SK-N-SH (cell line): ENCODE measurements at regions not wholly inside any gene's neighbourhood (a gene's known extent, or its start where the extent isn't known, plus 50 kb on each side); places are given as distances from the start of the nearest gene placed in this dataset.

Experiments
- CTCF ChIA-PET: fragments of 300-600, 350-600 bp; formaldehyde crosslinking; extraction: SDS; loops from one replicate; lab custom pipeline; 2021; lab: Yijun Ruan, JAX
- POLR2A ChIA-PET: fragments of 350-600 bp; sonication (Branson Sonifier 250); formaldehyde crosslinking; extraction: SDS; loops from one replicate; lab custom pipeline; 2020; ENCODE audit warnings: antibody characterized with exemption, inconsistent platforms; lab: Yijun Ruan, JAX
- DNase-seq: peaks from one replicate; pipeline ENCODE4 v3.0.0; 2012
- H2AFZ ChIP-seq: fragments of 200-600 bp; sonication (generic); 2 replicates; pipeline ENCODE4 v1.8.1; 2016; ENCODE audit warnings: antibody characterized with exemption, mild to moderate bottlenecking, low read depth
- H3F3A ChIP-seq: fragments of 200-600 bp; sonication (generic); replicated peaks from 2 replicates; pipeline ENCODE3; 2016; ENCODE audit warnings: antibody characterized with exemption, mild to moderate bottlenecking; ENCODE audit not compliant: insufficient read depth
- H3K27ac ChIP-seq, 2 experiments: fragments of 200-500 bp in 1 of 2; fragments of 200-600 bp in 1 of 2; sonication (Bioruptor generic) in 1 of 2; sonication (generic), shearing (Covaris generic) in 1 of 2; 2 replicates each; pipeline versions ENCODE4 v1.5.1 to v1.6.1; 2014 to 2016; ENCODE audit warnings: low read depth in 2 of 2, inconsistent platforms in 1 of 2, low read length in 1 of 2, mild to moderate bottlenecking in 1 of 2, mixed read lengths in 1 of 2
- H3K27me3 ChIP-seq: fragments of 200-600 bp; sonication (generic), shearing (Covaris generic); 2 replicates; pipeline ENCODE4 v1.6.1; 2016; ENCODE audit warnings: mixed run types; ENCODE audit not compliant: insufficient read depth
- H3K36me3 ChIP-seq, 2 experiments: fragments of 200-500 bp in 1 of 2; fragments of 200-600 bp in 1 of 2; sonication (Bioruptor generic) in 1 of 2; sonication (generic) in 1 of 2; replicated peaks in 1 of 2; 2 replicates each; pipeline versions ENCODE3 to v1.5.1; 2014 to 2016; ENCODE audit warnings: low read length in 1 of 2, mild to moderate bottlenecking in 1 of 2; ENCODE audit not compliant: insufficient read depth in 2 of 2, control insufficient read depth in 1 of 2
- H3K4me1 ChIP-seq, 2 experiments: fragments of 200-500 bp in 1 of 2; fragments of 200-600 bp in 1 of 2; sonication (Bioruptor generic) in 1 of 2; sonication (generic), shearing (Covaris generic) in 1 of 2; 2 replicates each; pipeline versions ENCODE4 v1.5.1 to v1.6.1; 2014 to 2016; ENCODE audit warnings: low read depth in 1 of 2, low read length in 1 of 2, mixed run types in 1 of 2; ENCODE audit not compliant: insufficient read depth in 2 of 2, control insufficient read depth in 1 of 2
- H3K4me2 ChIP-seq: fragments of 200-600 bp; sonication (generic), shearing (Covaris generic); 2 replicates; pipeline ENCODE4 v1.6.1; 2017; ENCODE audit warnings: mixed run types
- H3K4me3 ChIP-seq, 2 experiments: fragments of 200-500 bp in 1 of 2; fragments of 200-600 bp in 1 of 2; sonication (Bioruptor generic) in 1 of 2; sonication (generic), shearing (Covaris generic) in 1 of 2; 2 replicates each; pipeline versions ENCODE4 v1.5.1 to v1.8.1; 2014 to 2016; ENCODE audit warnings: low read depth in 2 of 2, inconsistent platforms in 1 of 2, low read length in 1 of 2, mild to moderate bottlenecking in 1 of 2, mixed read lengths in 1 of 2, moderate library complexity in 1 of 2
- H3K79me2 ChIP-seq: fragments of 200-600 bp; sonication (generic); 2 replicates; pipeline ENCODE4 v1.8.1; 2017; ENCODE audit warnings: mild to moderate bottlenecking; ENCODE audit not compliant: insufficient read depth
- H3K9ac ChIP-seq: fragments of 200-600 bp; sonication (generic); 2 replicates; pipeline ENCODE4 v1.6.1; 2017; ENCODE audit warnings: mixed run types
- H3K9me2 ChIP-seq: fragments of 200-600 bp; sonication (generic); 2 replicates; pipeline ENCODE4 v1.6.1; 2017; ENCODE audit warnings: mixed run types
- H3K9me3 ChIP-seq: fragments of 200-600 bp; sonication (generic); 2 replicates; pipeline ENCODE4 v1.6.1; 2017; ENCODE audit warnings: mixed run types, mild to moderate bottlenecking, moderate library complexity
- H4K20me1 ChIP-seq: fragments of 200-600 bp; sonication (generic); 2 replicates; pipeline ENCODE4 v1.6.1; 2017; ENCODE audit warnings: mild to moderate bottlenecking, mixed run types; ENCODE audit not compliant: insufficient read depth
- CTCF ChIP-seq: fragments of 200-600 bp; sonication (generic); IDR thresholded peaks from 2 replicates; pipeline ENCODE4 v1.6.1; 2017; ENCODE audit warnings: antibody characterized with exemption, mild to moderate bottlenecking, moderate library complexity
- ELF1 ChIP-seq: IDR thresholded peaks from 2 replicates; pipeline ENCODE4 v1.4.0; 2012
- EP300 ChIP-seq, 2 experiments: IDR thresholded peaks; 2 replicates each; pipeline versions ENCODE4 v1.4.0 to v1.6.1; 2012; ENCODE audit warnings: borderline replicate concordance in 1 of 2, low read depth in 1 of 2, low read length in 1 of 2
- EZH2phosphoT487 ChIP-seq: fragments of 200-600 bp; sonication (generic); IDR thresholded peaks from 2 replicates; pipeline ENCODE4 v1.6.1; 2017; ENCODE audit warnings: low read depth, mixed run types, mild to moderate bottlenecking, antibody characterized with exemption, moderate library complexity, borderline replicate concordance
- FOSL2 ChIP-seq: IDR thresholded peaks from 2 replicates; pipeline ENCODE4 v1.4.0; 2012; ENCODE audit warnings: low read depth, mild to moderate bottlenecking, moderate library complexity, borderline replicate concordance
- FOXJ3 ChIP-seq: sonication (generic); formaldehyde crosslinking; IDR thresholded peaks from 2 replicates; pipeline ENCODE4 v1.5.1; 2020; ENCODE audit warnings: mild to moderate bottlenecking, missing genetic modification reagents
- IRF3 ChIP-seq: fragments of 150-350 bp; IDR thresholded peaks from 2 replicates; pipeline ENCODE4 v1.6.1; 2016; ENCODE audit warnings: mild to moderate bottlenecking, low read depth, low read length
- MAX ChIP-seq: IDR thresholded peaks from 2 replicates; pipeline ENCODE4 v1.4.0; 2012; ENCODE audit warnings: low read depth
- NRF1 ChIP-seq: IDR thresholded peaks from 2 replicates; pipeline ENCODE4 v1.6.1; 2012; ENCODE audit warnings: low read depth, mild to moderate bottlenecking, low read length
- POLR2AphosphoS5 ChIP-seq: IDR thresholded peaks from 2 replicates; pipeline ENCODE4 v1.6.1; 2012; ENCODE audit warnings: low read depth, low read length
- RAD21 ChIP-seq: IDR thresholded peaks from 2 replicates; pipeline ENCODE4 v1.6.1; 2012; ENCODE audit warnings: mild to moderate bottlenecking, low read length
- RCOR1 ChIP-seq: fragments of 150-350 bp; IDR thresholded peaks from 2 replicates; pipeline ENCODE4 v1.6.1; 2017; ENCODE audit warnings: antibody characterized with exemption, low read length
- REST ChIP-seq: IDR thresholded peaks from 2 replicates; pipeline ENCODE4 v1.6.1; 2012; ENCODE audit warnings: mild to moderate bottlenecking, low read depth, low read length, moderate library complexity
- RFX5 ChIP-seq: IDR thresholded peaks from 2 replicates; pipeline ENCODE4 v1.6.1; 2012; ENCODE audit warnings: mild to moderate bottlenecking, improper control_type of control experiment, low read length
- TAF1 ChIP-seq: IDR thresholded peaks from 2 replicates; pipeline ENCODE4 v1.6.1; 2012; ENCODE audit warnings: low read depth, mild to moderate bottlenecking, low read length, moderate library complexity, borderline replicate concordance
- ZBTB33 ChIP-seq: IDR thresholded peaks from 2 replicates; pipeline ENCODE4 v1.4.0; 2012; ENCODE audit warnings: low read depth, borderline replicate concordance
- WGBS: methylation state at CpG from one replicate; pipeline ENCODE4 v1.1.6; 2017; ENCODE audit warnings: low lambda C conversion rate; 5-methylcytosine and 5-hydroxymethylcytosine counted together

- TF ChIP-seq IRF3 (no peak), EP300 (IDR thresholded peaks at IDR 0.05; ENCODE audit: borderline replicate concordance in 1 of 2, low read depth in 1 of 2, low read length in 1 of 2) (no peak), MAX (no peak), RAD21 (no peak), ELF1 (no peak), RCOR1 (no peak), FOSL2 (no peak), EZH2phosphoT487 (no peak), TAF1 (no peak)
- H3K4me3 ChIP-seq: no peak overlapping the region
- H3K36me3 ChIP-seq: no peaks in the 10 kb centered on the region
- peak overlapping the region in 1 of 2 experiments; percentile 53; a peak in 2 of 4 replicates for H3K27ac ChIP-seq
- no peaks in the 10 kb centered on the region for H3K27me3 ChIP-seq
- POLR2A ChIA-PET: no interaction called here
- no peaks in the 10 kb centered on the region for H3K9me2 ChIP-seq
- H3F3A ChIP-seq: peaks cover 14% of the 10 kb centered on the region
- no peaks in the 10 kb centered on the region for H3K9me3 ChIP-seq
- no peaks in the 10 kb centered on the region for H4K20me1 ChIP-seq
- DNase-seq: no peak
- no peak overlapping the region; the same call in 1 of the 2 replicates for H3K9ac ChIP-seq
- H3K4me2 ChIP-seq: peak overlapping the region; percentile 9; the same call in 1 of the 2 replicates
- H2AFZ ChIP-seq: peak overlapping the region; percentile 54
- CTCF ChIA-PET: interaction anchor here (1.0 to 2.4 kb wide), 3 partner anchors 53 to 62 kb away, joined by 3 to 12 read pairs (median 3); no protein-coding TSS in a partner anchor
- WGBS: 84% methylated on average over 7 of the region's 19 CpGs
- peaks cover 0 to 13% of the 10 kb centered on the region in 2 experiments; a peak in 1 of 4 replicates for H3K4me1 ChIP-seq
- no peaks in the 10 kb centered on the region for H3K79me2 ChIP-seq
These were observed 86.0 kb upstream of the PFKP start for GRCh38 chr10:2981361-2981801.

- Histone ChIP-seq H3K4me2 (peak overlapping the region; percentile 9; the same call in 1 of the 2 replicates), H3F3A (peaks cover 14% of the 10 kb centered on the region), H3K27me3 (no peaks in the 10 kb centered on the region), H2AFZ (peak overlapping the region; percentile 54), H3K9me3 (no peaks in the 10 kb centered on the region), H4K20me1 (no peaks in the 10 kb centered on the region), H3K9ac (peak overlapping the region; percentile 40; the same call in 1 of the 2 replicates), H3K79me2 (no peaks in the 10 kb centered on the region), H3K4me3 (no peak overlapping the region), H3K27ac (peak overlapping the region in 1 of 2 experiments; percentile 53; a peak in 2 of 4 replicates), H3K4me1 (peaks cover 0 to 13% of the 10 kb centered on the region in 2 experiments; a peak in 1 of 4 replicates), H3K36me3 (no peaks in the 10 kb centered on the region), H3K9me2 (no peaks in the 10 kb centered on the region)
- ChIA-PET CTCF (interaction anchor here (2.4 kb wide), 1 partner anchor 53 kb away, joined by 12 read pairs; no protein-coding TSS in a partner anchor), POLR2A (no interaction called here)
- 44% methylated on average over 10 of the region's 10 CpGs for whole genome bisulfite sequencing
- no peak for DNase-seq
- TF ChIP-seq FOXJ3 (CRISPR knock-in tag): no peak
- no peak for TF ChIP-seq REST
- TF ChIP-seq NRF1: no peak
- no peak for TF ChIP-seq ZBTB33
- TF ChIP-seq RAD21: no peak
- no peak for TF ChIP-seq MAX
- TF ChIP-seq RFX5: no peak
- no peak for TF ChIP-seq CTCF
- TF ChIP-seq POLR2AphosphoS5: no peak
These were observed 86.5 kb upstream of the PFKP start for GRCh38 chr10:2980791-2981360.
